DMS153 treated with DMSO at 0.1 percent for 48 hours (cell line): ENCODE measurements at regions not wholly inside any gene's neighbourhood (a gene's known extent, or its start where the extent isn't known, plus 50 kb on each side); places are given as distances from the start of the nearest gene placed in this dataset.
"Not testable (repeated sequence)": the region's sequence is repeated elsewhere in the genome, so short reads cannot be mapped to it uniquely, and the experiment has no call there.

Experiments
- DNase-seq: peaks from one replicate; lab custom pipeline; 2025; ENCODE audit not compliant: unreplicated experiment; lab: John Stamatoyannopoulos, UW

- no peak for DNase-seq
These were observed 186.8 kb downstream of the FRK start for GRCh38 chr6:115873901-115874300.

DNA sequence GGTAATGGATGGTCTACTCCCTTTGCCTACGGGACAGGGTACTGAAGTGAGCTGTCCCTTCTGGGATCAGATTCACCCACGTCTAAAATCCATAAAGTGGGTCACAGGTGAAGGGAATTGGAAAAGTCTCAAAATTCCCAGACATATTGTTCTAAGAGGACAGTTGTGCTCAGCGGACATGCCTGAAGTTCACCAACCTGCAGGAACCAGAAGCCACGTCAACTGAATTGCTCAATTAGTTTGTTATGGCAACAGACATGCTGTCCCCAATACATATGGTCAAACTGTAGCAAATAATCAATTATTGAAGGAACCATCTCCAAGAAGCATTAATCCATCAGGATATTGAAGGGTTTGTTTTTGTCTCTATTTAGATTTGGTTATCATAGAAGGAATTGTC lies 190.2 kb downstream of the FRK start:
- DNase-seq, result no peak

GRCh38 chr6:115865914-115866313 lies 194.8 kb downstream of the FRK start:
- no peak for DNase-seq

DNA sequence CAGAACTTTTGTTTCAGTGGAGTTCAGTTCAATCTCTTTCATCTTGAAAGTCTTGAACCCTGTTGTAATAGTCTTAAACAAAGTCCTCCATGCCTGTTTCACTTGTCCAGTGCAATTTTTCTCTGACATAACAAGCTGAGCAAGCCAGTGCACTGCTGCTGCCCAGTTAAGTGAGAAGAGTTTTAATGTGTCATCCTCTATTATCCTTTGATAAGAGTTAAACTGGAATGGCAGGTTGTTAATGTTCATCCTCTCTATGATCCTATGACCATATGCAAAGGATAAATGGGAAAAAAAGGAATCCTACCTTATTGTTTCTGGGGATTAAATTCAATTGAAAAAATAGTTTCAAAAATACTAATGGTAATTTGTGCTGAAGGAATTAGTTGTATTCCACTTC lies 197.5 kb downstream of the FRK start:
- DNase-seq, result no peak

GRCh38 chr6:115861658-115862057 lies 199.0 kb downstream of the FRK start:
- DNase-seq, result not testable (repeated sequence)

DNA sequence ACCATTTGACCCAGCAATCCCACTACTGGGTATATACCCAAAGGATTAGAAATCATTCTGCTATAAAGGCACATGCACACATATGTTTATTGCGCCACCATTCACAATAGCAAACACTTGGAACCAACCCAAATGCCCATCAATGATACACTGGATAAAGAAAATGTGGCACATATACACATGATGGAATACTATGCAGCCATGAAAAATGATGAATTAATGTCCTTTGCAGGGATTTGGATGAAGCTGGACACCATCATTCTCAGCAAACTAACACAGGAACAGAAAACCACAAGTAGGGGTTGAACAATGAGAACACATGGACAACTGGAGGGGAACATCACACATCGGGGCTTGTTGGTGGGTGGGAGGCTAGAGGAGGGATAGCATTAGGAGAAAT lies 201.1 kb downstream of the FRK start:
- DNase-seq, result not testable (repeated sequence)

DNA sequence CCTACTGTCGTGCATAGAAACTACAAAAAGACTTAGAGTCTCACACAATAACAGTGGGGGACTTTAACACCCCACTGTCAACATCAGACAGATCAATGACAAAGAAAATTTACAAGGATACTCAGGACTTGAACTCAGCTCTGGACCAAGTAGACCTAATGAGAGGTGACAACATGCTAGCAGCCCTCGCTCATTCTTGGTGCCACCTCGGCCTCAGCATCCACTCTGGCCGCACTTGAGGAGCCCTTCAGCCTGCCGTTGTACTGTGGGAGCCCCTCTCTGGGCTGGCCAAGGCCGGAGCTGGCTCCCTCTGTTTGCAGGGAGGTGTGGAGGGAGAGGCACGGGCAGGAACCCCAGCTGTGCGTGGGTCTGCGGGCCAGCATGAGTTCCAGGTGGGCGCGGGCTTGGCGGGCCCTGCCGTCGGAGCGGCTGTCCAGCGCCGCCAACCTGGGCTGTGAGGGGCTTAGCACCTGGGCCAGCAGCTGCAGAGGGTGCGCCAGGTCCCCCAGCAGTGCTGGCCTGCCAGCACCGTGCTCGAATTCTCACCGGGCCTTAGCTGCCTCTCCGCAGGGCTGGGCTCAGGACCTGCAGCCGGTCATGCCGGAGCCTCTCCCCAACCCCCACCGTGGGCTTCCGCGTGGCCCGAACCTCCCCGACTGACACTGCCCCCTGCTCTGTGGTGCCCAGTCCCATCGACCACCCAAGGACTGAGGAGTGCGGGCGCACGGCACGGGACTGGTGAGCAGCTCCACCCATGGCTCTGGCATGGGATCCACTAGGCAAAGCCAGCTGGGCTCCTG lies 205.6 kb downstream of the FRK start:
- no peak for DNase-seq

DNA sequence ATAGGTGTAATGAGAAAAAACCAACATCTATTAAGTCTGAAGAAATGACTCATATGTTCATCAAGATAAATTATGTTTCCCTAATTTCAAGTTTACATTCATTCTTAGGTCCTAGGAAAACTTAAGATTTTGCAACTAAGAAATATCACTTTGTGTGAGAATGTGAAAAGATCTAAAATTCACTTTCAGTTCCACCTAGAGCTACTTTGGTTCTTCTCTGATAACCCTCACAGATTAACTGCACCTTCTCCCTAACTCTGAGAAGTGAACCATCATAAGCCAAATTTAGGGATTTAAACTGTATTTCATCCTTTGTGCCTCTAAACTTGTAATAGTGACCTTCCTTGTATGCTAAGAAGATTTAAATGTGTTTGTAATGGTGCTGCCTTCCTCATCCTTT lies 213.0 kb downstream of the FRK start:
- no peak for DNase-seq

- no peak for DNase-seq
These were observed 216.7 kb downstream of the FRK start for GRCh38 chr6:115843945-115844344.

DNA sequence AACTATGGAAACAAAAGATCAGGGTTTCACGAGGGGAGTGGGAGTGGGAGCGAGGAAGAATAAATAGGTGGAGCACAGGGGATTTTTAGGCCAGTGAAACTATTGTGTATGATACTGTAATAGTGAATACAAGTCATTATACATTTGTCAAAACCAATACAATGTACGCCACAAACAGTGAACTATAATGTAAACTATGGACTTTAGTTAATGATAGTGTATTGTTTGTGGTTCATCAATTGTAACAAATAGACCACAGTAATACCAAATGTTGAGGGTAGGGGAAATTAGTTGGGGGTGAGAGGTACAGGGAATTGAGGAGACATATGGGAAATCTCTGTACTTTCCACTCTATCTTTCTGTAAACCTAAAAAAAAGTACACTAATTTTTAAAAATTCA lies 218.4 kb downstream of the FRK start:
- DNase-seq, result no peak

DNA sequence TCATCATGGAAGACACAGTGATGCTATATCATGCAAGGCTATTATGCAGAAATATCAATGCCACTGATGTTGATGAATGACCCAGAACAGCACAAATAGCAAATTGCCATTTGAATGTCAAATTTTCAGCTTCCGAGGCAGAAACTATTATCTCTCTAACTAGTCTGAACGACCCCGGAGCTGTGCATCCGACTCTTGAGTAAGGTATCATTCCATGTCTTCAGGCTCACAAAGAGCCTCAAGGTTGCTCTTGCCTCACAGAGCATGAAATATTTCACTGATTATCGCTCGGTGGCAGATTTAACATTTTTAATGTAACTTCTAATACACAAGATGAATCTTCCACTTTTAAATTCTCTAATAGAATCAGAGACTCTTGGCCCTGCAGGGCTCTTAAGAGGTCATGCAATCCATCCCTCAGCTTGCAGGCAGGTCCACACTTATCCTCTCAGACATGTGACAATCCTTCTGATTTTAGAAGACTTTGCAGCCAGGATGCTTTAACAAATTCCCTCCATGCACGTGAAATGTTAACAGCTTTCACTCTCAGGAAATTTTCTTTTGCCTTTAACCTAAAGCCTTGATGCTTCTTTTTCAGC lies 221.0 kb downstream of the FRK start:
- DNase-seq, result no peak

- DNase-seq, result peak; percentile 10
These were observed 221.8 kb downstream of the FRK start for GRCh38 chr6:115838763-115839401.

- DNase-seq, result no peak
These were observed 222.5 kb downstream of the FRK start for GRCh38 chr6:115838216-115838615.

DNA sequence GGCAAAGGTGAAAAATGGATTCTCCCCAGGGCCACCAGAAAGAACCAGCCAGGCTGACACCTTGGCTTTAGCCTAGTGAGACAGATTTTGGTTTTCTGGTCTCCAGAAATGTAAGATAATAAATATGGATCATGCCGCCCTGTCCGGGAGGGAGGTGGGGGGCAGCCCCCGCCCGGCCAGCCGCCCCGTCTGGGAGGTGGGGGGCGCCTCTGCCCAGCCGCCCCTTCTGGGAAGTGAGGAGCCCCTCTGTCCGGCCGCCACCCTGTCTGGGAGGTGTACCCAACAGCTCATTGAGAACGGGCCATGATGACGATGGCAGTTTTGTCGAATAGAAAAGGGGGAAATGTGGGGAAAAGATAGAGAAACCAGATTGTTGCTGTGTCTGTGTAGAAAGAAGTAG lies 224.3 kb downstream of the FRK start:
- DNase-seq, result not testable (repeated sequence)

DNA sequence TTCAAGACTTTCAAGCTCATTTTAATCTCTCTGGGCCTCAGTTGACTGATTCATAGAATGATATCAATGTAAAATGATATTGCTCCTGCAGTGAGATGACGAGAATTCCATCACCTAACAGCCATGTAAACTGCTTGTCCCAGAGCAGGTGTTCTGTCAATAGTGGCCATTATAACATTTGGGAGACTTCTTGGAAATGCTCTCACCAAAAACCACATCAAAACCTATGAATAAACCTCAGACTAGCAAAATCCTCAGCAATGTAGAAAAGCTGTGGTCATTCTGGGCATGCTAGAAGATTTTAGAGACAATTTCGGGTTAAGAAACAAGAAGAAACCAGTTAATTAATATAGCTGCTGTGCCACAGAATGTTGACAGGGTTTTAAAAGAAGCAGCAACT lies 225.4 kb downstream of the FRK start:
- no peak for DNase-seq

DNA sequence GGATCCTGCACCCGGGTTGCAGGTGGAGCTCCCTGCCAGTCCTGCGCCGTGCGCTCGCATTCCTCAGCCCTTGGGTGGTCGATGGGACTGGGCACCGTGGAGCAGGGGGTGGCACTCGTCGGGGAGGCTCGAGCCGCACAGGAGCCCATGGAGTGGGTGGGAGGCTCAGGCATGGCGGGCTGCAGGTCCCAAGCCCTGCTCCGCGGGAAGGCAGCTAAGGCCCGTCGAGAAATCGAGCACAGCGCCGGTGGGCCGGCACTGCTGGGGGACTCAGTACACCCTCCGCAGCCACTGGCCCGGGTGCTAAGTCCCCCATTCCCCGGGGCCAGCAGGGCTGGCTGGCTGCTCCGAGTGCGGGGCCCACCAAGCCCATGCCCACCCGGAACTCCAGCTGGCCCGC lies 226.1 kb downstream of the FRK start:
- not testable (repeated sequence) for DNase-seq

GRCh38 chr6:115832786-115833185 lies 227.9 kb downstream of the FRK start:
- no peak for DNase-seq

DNA sequence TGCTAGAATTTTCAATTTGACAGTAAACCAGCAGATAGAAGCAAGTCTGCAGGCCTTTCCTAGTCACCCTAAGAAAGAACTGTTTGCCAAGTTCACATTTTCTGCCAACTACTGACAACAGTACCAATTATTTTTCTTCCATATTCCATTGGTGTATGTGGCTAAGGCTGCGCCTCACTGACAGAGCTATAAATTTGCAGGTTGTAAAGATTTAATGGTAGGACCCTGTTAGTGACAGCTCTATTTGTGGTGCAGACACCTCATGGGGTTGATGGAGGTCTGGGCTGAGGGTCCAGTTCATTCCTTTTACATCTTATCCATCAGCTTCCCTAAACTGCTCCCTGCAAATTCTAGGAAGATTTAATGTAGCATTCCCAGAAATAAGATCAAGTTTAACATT lies 228.5 kb downstream of the FRK start:
- no peak for DNase-seq

GRCh38 chr6:115830895-115831294 lies 229.8 kb downstream of the FRK start:
- no peak for DNase-seq

DNA sequence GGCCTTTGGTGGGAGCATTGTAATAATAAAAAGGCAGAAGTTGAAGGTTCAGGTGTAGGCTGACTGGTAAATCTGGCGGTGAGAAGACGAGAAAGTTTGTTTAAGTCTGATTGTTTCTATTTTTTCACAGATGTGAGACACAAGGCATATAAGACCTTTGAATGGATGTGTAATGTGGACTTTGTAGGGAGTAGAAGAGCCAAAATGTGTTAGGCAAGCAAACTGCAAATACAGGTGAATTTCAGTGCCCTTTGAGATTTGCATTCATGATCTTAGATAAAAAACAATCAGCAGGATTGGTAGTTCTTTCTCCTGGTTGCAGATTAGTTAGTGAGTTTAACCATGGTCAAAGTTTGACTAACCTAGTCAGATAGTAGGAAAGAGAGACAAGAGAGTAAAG lies 238.9 kb downstream of the FRK start:
- DNase-seq, result no peak

DNA sequence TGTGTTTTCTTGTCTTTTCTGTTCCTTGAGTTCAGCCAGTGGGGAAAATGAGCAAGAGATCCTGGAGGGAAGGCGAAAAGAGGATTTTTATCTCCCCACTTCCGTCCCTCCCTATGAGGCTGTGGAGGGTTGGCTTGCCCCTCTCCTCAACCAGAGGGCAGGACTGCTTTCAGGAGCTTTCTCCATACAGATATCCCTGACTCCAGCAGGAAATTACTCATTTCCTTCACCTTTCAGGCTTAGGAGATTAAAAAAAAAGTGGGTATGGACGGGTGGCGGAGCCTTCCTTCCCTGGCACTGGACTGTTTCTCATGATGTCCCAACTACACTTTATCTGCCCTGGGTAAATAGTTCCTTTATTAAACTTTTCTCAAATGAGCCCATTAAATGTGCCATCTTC lies 241.2 kb downstream of the FRK start:
- DNase-seq, result no peak

DNA sequence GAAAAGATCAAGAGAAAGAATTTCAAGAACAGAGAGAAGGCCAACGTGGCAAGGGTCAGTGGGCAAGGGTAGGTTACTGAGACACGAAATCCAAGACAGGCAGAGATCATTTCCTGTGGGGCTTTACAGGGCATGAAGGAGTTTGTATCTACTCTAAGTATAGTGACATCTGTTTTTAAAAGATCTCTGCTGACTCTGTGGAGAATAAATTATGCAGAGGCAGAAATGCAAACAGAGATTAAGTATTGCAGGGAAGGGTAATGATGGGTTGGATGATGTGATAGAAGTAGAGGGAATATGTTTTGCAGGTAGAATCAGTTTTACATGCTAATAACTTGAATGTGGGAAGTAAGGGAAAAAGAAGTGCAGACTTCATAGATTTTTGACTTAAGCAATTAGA lies 243.5 kb downstream of the FRK start:
- DNase-seq, result no peak
